Endothelial cell of umbilical vein (primary cell): ENCODE measurements at regions not wholly inside any gene's neighbourhood (a gene's known extent, or its start where the extent isn't known, plus 50 kb on each side); places are given as distances from the start of the nearest gene placed in this dataset.
"Not testable (repeated sequence)": the region's sequence is repeated elsewhere in the genome, so short reads cannot be mapped to it uniquely, and the experiment has no call there.

Experiments
- CTCF ChIP-seq, 2 donors: IDR thresholded peaks; 1 replicate in 1 of 2; 2 replicates in 1 of 2; pipeline ENCODE4 v1.5.1; 2011; ENCODE audit warnings: low read length in 2 of 2, mild to moderate bottlenecking in 2 of 2, moderate library complexity in 2 of 2, control low read depth in 1 of 2, inconsistent platforms in 1 of 2, low read depth in 1 of 2; ENCODE audit not compliant: insufficient read depth in 1 of 2; ENCODE audit errors: extremely low read depth in 1 of 2
- EZH2 ChIP-seq: IDR thresholded peaks from 2 replicates; pipeline ENCODE4 v1.6.1; 2012; ENCODE audit warnings: borderline replicate concordance, low read depth, mild to moderate bottlenecking, moderate library complexity, low read length, inconsistent platforms; ENCODE audit not compliant: severe bottlenecking
- FOS ChIP-seq: IDR thresholded peaks from 2 replicates; pipeline ENCODE4 v1.6.1; 2011; ENCODE audit warnings: mild to moderate bottlenecking, low read length, moderate library complexity, borderline replicate concordance; ENCODE audit not compliant: insufficient read depth
- JUN ChIP-seq: IDR thresholded peaks from 2 replicates; pipeline ENCODE4 v1.6.1; 2011; ENCODE audit warnings: borderline replicate concordance, low read depth; ENCODE audit not compliant: insufficient read length, insufficient read depth
- MYC ChIP-seq: IDR thresholded peaks from one replicate; pipeline ENCODE4 v1.6.1; 2011; ENCODE audit warnings: mild to moderate bottlenecking, low read depth, low read length
- POLR2A ChIP-seq: IDR thresholded peaks from 2 replicates; pipeline ENCODE4 v1.6.1; 2012; ENCODE audit warnings: low read depth, mild to moderate bottlenecking, control low read depth, low read length
- POLR2AphosphoS5 ChIP-seq: IDR thresholded peaks from 2 replicates; pipeline ENCODE4 v1.6.1; 2012; ENCODE audit warnings: low read depth, mild to moderate bottlenecking, control low read depth, low read length, moderate library complexity; ENCODE audit not compliant: insufficient read depth

DNA sequence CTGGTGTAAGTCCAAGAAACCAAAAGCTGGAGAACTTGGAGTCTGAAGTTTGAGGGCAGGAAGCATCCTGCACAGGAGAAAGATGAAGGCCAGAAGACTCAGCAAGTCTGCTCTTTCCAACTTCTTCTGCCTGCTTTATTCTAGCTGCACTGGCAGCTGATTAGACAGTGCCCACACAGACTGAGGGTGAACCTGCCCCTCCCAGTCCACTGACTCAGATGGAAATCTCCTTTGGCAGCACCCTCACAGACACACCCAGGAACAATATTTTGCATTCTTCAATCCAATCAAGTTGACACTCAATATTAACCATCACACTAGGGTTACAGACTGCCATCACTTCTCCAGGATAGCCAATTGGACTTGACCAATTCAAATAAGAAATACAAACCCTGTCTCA, 510.4 kb upstream of the SYT4 start:
- not testable (repeated sequence) for TF ChIP-seq CTCF (IDR thresholded peaks at IDR 0.05; ENCODE audit: extremely low read depth in 1 of 2, insufficient read depth in 1 of 2, low read depth in 1 of 2, low read length in 2 of 2); POLR2A; JUN; EZH2; POLR2AphosphoS5; FOS; MYC
